DOHH2 (cell line): ENCODE measurements at regions not wholly inside any gene's neighbourhood (a gene's known extent, or its start where the extent isn't known, plus 50 kb on each side); places are given as distances from the start of the nearest gene placed in this dataset.

Experiments
- CTCF ChIP-seq: fragments of 200-600 bp; sonication (generic); IDR thresholded peaks from one replicate; pipeline ENCODE4 v1.5.1; 2014; ENCODE audit warnings: antibody characterized with exemption, mild to moderate bottlenecking, low read depth, low read length; ENCODE audit not compliant: poor library complexity, severe bottlenecking
- EZH2phosphoT487 ChIP-seq: fragments of 200-600 bp; sonication (generic); IDR thresholded peaks from 2 replicates; pipeline ENCODE4 v1.6.1; 2017; ENCODE audit warnings: borderline replicate concordance, mild to moderate bottlenecking, antibody characterized with exemption, low read length, moderate library complexity, mixed read lengths

- TF ChIP-seq CTCF (no peak), EZH2phosphoT487 (no peak)
These were observed 141.5 kb downstream of the OSTF1 start for GRCh38 chr9:75229605-75230332.
